Activated CD4-positive, alpha-beta T cell treated with anti-CD3 and anti-CD28 coated beads for 4 hours (primary cell): ENCODE measurements at regions not wholly inside any gene's neighbourhood (a gene's known extent, or its start where the extent isn't known, plus 50 kb on each side); places are given as distances from the start of the nearest gene placed in this dataset.
"Not testable (repeated sequence)": the region's sequence is repeated elsewhere in the genome, so short reads cannot be mapped to it uniquely, and the experiment has no call there.

Experiments
- DNase-seq, 2 donors: peaks; one replicate each; pipeline ENCODE4 v3.0.0-alpha.2; 2020

DNA sequence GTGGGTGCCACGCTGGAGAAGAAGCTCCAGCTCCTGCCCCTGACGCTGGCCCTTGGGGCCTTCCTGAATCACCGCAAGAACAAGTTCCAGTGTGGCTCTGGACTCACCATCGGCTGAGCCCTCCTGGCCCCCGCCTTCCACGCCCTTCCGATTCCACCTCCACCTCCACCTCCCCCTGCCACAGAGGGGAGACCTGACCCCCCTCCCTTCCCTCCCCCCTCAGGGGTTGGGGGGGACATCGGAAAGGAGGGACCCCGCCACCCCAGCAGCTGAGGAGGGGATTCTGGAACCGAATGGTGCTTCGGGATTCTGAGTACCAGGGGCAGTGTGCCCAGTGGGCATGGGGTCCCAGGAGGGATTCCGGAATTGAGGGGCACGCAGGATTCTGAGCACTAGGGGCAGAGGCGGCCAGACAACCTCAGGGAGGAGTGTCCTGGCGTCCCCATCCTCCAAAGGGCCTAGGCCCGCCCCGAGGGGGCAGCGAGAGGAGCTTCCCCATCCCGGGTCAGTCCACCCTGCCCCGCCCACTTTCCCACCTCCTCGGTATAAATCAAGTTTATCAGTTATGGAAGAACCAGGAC lies 166.0 kb downstream of the POTEG start:
- not testable (repeated sequence) for DNase-seq

- not testable (repeated sequence) for DNase-seq
These were observed 161.9 kb downstream of the POTEG start for GRCh38 chr14:19272235-19272634.

DNA sequence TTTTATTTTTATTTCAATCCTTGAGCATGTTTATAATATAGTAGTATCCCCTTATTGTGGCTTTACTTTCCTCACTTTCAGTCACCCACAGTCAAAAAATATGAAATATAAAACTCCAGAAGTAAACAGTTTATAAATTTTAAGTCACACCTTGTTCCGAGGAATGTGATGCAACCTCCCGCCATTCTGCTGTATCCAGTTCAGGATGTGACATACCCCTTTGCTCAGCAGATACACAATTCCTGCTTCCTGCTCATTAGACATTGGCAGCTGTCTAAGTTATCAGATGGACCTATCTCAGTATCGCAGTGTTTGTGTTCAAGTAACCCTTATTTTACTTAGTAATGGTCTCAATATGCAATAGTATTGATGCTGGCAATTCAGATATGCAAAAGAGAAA lies 144.5 kb downstream of the POTEG start:
- not testable (repeated sequence) for DNase-seq

DNA sequence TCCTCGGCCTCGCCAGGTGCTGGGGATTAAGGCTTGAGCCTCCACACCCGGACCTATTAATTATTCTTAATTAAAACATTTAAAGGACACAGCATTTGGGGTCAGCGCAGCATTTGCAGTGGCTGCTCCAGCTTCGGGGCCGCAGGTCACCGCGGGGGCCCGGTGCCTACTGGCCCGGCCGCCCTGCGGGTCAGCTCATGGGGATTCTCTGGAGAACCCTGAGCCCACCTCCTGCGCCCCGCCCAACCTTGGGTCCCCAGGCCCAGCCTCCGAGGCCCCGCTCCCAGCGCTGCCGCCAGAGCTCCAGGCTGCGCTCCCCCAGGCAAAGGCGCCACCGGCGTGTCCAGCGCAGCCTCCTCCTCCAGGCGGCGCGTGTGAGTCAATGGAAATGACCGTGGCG lies 133.9 kb downstream of the POTEG start:
- DNase-seq, result not testable (repeated sequence)

DNA sequence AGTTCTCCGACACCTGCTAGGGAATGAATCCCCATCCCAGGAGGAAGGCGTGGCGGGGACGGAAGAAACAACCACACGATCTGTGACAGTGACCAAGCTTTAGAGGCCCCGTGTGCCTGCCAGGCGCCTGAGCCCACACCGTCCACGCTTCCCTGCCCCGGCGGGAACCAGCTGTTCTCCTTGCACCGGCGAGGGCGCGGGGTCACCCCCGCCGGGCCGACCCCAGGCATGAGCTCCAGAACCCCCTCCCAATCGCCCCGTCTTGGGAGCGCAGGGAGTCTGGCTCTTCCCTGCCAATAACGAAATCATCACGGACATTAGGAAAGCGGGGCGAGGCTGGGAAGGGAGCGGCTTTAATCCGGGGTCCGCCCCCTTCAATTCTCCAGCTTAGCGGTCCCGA lies 133.3 kb downstream of the POTEG start:
- not testable (repeated sequence) for DNase-seq

DNA sequence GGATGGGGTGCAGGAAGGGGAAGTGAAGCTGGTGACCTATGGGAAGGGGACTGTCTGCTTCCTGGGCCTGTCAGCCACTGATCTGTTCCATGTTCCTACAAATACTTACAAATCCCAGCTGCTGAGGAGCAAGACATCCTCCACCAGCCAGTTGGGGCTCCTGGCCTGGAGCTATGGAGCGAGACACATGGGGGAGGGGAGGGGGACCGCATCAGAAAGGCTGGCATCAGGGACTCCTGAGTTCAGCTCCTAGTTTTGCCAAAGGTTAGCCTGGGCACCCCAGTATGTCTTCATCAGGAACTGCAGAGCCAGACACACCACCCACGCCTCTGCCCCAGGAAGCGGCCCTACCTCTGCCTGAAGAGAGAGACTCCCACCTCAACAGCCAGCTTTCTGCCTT lies 130.3 kb downstream of the POTEG start:
- not testable (repeated sequence) for DNase-seq

DNA sequence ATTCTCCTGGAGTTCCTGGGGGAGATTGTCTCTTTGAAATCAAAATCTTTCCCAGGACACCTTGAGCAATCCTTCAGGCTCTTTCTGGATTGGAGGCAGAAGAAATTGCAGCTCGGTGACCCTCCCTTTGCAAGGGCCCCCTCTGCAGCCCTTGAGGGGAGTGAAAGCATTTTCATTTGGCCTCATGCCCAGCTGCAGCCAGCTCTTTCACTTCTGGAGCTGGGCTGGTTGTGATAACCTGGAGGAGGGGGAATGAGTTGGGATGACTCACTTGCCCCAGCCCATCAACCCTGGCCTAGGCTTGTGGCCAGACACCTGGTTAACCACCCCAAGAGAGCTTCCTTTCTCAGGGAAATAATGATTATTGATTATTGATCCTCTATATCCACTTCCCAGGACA lies 129.7 kb downstream of the POTEG start:
- DNase-seq, result not testable (repeated sequence)

DNA sequence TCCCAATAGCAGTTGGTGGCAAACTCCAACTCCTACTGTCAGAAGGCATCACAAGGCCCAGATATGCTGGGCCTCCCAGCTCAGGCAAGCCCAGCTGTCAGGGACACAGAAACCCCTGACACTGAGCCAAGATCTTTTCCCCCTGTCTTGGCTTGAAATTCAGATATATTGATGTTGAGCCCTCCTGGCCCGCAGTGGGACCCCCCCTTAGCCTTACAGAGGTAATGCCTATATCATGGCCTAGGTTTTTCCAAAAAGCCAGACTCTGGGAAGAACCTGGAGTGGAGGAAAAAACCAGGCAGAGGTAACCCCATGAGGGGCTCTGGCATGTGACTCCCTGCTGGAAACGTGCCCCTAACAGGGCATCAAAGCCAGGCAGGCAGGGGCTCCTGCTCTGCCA lies 129.2 kb downstream of the POTEG start:
- DNase-seq, result not testable (repeated sequence)

GRCh38 chr14:19305776-19306175 lies 128.4 kb downstream of the POTEG start:
- DNase-seq, result not testable (repeated sequence)

DNA sequence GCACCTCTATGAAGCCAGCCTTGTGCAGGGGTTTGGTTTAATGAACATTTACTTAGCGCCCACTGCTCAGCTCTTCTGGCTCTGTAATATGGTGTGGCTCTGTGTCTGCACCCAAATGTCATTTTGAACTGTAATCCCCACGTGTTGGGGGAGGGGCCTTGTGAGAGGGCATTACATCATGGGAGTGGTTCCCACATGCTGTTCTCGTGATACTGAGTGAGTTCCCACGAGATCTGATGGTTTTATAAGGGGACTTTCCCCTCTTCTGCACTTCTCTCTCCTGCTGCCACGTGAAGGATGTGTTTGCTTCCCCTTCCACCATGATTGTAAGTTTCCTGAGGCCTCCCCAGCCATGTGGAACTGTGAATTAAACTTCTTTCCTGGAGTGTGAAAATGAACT lies 127.7 kb downstream of the POTEG start:
- DNase-seq, result not testable (repeated sequence)

DNA sequence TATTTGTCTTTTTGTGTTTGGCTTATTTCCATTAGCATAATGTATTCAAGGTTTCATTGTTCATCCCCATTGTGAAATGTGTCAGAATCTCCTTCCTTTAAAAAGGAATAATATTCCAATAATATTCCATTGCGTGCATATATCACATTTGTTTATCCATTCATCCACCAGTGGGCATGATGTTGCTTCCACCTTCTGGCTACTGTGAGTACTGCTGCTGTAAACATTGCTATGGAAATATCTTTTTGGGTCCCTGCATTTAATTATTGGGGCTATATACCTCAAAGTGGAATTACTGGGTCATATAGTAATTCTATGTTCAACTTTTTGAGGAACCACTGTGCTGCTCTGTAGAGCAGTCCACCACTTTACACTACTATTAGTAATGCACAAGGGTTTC lies 123.1 kb downstream of the POTEG start:
- DNase-seq, result not testable (repeated sequence)

DNA sequence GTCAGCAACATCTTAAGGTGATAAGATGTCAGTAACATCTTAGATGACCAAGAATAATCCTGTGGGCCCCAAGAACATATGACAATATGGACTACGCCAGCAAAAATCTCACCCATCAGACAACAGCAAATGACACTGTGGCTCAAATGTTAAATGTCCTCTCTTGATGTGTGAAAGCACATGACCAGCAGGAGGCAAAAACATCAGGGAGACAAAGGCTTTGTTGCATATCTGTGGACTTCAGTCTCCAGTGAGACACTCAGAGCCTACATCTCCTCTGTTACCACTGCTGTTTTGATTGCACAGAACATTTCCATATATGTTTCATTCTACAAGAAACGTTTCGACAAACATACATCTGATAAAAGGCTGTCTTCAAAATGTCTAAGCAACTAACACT lies 103.5 kb downstream of the POTEG start:
- not testable (repeated sequence) for DNase-seq

- DNase-seq, result not testable (repeated sequence)
These were observed 96.7 kb downstream of the POTEG start for GRCh38 chr14:19337232-19338059.

DNA sequence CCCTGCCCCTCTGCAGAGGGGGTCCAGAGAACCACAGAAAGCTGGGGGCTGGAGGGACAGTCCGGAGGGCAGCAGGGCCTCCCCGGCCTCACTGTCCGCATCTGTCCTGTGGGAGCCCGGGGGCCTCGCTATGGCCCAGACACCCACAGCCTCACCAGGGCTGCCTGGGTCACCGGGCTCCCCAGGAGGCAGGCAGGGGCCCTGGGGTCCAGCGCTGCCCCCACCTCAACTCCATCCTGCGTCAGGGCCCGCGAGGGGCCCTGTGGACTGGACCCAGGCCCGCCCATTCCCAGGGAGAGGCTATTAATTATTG lies 96.1 kb downstream of the POTEG start:
- DNase-seq, result not testable (repeated sequence)

DNA sequence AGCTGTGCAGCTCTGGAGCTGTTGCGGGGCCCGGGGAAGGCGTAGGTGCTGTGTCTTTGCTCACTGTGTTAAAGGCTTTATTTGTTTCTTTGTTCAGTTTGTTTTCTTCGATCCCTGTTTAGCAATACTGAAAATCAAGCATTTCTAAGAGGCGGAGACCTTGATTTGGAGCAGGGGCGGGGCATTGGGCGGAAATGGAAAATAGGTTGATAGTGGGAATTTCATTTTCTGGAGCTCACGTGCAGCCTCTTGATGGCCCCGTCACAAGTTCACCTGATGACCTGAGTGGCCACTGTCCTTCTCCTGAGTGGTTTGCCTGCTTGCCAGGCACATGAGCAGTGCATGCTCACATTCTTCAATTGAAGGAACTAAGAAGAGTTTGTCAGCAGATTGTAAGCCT lies 93.2 kb downstream of the POTEG start:
- not testable (repeated sequence) for DNase-seq

DNA sequence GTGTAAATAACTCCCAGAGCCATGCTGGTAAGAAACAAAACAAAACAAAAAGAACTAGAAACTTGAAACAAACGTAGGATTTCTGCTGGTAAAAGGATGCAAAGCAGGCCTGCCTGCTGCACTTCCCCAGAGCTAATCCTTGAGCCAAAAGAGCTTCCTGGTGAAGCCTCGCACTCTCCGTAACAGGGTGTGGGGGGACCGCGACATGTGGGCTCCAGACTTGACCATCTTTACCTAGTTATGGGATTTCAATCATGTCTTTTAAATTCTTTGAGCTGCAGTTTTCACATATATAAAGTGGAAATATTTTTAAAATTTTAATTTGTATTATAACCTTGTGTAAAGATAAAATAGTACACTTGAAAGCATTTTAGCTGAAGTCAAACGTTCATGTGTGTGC lies 92.5 kb downstream of the POTEG start:
- not testable (repeated sequence) for DNase-seq

DNA sequence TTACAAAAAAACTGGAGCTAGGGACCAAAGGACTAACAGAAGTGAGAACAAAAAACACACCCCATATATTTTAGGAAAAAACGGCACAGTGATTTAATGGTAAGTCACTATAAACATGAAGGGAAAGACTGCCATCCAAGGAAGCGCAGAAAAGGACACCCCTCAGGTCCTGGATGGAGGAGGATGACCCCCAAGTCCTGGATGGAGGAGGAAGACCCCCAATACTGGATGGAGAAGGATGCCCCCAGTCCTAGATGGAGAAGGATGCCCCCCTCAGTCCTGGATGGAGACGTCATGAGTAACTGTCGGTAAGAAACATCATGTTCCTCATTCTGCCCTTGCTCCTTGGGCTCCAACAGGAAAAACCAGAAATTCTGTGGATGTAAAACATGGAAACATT lies 89.9 kb downstream of the POTEG start:
- not testable (repeated sequence) for DNase-seq

DNA sequence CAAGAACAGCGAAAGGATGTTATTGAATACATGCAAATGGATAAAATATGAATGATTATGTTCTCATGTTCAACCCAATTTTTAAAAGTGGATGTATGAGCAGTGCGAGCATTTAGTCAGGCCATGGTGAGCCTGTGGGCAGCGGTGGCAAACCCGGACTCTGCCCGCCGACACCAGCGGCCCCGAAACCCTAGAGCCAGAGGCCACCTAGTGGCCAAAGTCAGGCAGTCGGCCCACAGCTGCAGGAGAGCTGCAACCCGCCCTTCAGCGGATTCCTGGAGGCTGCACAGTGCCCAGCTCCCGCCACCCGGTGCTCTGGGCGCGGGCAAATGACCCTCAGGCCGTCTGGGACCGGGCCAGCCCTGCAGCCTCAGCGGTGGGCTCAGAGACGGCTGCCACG lies 89.5 kb downstream of the POTEG start:
- not testable (repeated sequence) for DNase-seq

DNA sequence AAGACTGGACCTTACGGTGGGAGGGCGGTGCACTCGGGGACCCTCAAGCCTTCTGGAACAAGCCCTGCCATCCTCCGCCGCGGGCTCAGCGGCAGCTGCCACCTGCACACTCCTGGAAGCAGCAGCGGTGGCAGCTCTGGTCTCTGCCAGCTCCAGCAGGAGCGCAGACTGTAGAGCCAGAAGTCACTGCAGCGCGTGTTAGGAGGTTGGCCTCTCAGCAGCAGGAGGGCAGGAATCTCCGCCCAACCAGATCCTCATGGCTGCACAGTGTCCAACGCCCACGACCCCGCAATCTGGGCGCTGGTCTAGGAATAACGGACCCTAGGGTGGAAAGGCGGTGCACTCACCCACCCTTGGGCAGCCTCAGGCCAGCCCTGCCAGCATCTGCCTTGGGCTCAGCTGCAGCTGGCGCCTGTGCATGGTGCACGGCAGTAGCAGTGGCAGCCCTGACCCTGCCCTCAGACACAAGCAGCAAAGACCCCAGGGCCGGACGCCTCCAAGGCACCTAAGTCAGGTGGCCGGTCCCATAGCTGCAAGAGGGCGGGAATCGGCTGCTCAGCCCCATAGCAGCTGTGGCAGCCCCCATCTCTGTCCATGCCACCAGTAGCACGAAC lies 88.7 kb downstream of the POTEG start:
- not testable (repeated sequence) for DNase-seq

DNA sequence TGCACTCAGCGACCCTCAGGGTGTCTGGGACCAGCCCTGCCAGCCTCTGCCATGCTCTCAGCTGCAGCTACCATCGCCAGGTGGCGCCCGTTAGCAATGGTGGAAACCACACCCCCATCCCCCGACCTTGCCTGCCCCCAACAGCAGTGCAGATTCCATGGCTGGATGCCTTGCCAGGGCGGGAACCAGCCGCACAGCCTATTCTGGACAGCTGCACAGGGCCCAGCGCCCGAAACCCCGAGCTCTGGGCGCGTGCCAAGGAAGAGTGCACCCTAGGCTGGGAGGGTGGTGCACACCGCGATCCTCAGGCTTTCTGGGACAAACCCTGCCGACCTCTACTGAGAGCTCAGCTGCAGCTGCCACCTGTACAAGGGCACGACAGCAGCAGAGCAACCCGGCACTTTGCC lies 88.1 kb downstream of the POTEG start:
- DNase-seq, result not testable (repeated sequence)

- not testable (repeated sequence) for DNase-seq
These were observed 87.5 kb downstream of the POTEG start for GRCh38 chr14:19346636-19347035.

DNA sequence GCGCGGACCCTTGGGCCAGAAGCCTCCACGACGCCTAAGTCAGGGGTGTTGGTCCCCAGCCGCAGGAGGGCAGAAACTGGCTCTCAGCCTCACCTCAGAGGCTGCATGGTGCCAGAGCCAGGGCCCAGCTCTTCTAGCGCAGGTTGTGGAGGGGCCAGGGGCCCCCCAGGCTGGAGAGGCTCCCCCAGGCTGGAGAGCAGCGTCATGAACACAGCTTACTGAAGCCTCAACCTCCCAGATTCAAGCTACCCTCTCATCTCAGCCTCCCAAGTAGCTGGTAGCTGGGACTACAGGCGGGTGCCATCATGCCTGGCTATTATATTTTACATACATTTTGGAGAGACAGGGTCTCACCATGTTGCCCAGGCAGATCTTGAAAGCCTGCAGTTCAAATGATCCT lies 87.0 kb downstream of the POTEG start:
- DNase-seq, result not testable (repeated sequence)
